GM12878 (cell line): ENCODE measurements at regions not wholly inside any gene's neighbourhood (a gene's known extent, or its start where the extent isn't known, plus 50 kb on each side); places are given as distances from the start of the nearest gene placed in this dataset.

Source experiments
- BRCA1 ChIP-seq: IDR thresholded peaks from 2 replicates; pipeline ENCODE4 v1.6.1; 2011; ENCODE audit warnings: low read depth, low read length, improper control_type of control experiment
- EGR1 ChIP-seq, 2 experiments: IDR thresholded peaks; 1 replicate in 1 of 2; 2 replicates in 1 of 2; pipeline ENCODE4 v1.6.1; 2011 to 2012; ENCODE audit warnings: low read depth in 2 of 2, low read length in 2 of 2, borderline replicate concordance in 1 of 2, mild to moderate bottlenecking in 1 of 2, moderate library complexity in 1 of 2
- EP300 ChIP-seq, 2 experiments: fragments of 150-350 bp in 1 of 2; IDR thresholded peaks; 2 replicates each; pipeline ENCODE4 v1.6.1; 2011 to 2012; ENCODE audit warnings: low read depth in 2 of 2, low read length in 2 of 2, borderline replicate concordance in 1 of 2, improper control_type of control experiment in 1 of 2, inconsistent platforms in 1 of 2; ENCODE audit not compliant: control insufficient read depth in 1 of 2
- ETV6 ChIP-seq, 2 experiments: fragments of 450-650 bp in 1 of 2; IDR thresholded peaks in 1 of 2; conservative IDR thresholded peaks in 1 of 2; 2 replicates each; pipeline ENCODE4 v1.6.1; 2014; ENCODE audit warnings: antibody characterized with exemption in 1 of 2, borderline replicate concordance in 1 of 2, low read depth in 1 of 2, mild to moderate bottlenecking in 1 of 2, moderate library complexity in 1 of 2
- EZH2 ChIP-seq: IDR thresholded peaks from 2 replicates; pipeline ENCODE4 v1.6.1; 2012; ENCODE audit warnings: low read depth, mild to moderate bottlenecking, control low read depth, inconsistent platforms, low read length, borderline replicate concordance; ENCODE audit not compliant: control insufficient read depth
- POLR2A ChIP-seq: IDR thresholded peaks from 2 replicates; pipeline ENCODE4 v1.6.1; 2011; ENCODE audit warnings: low read depth, mild to moderate bottlenecking, low read length
- RFX5 ChIP-seq: IDR thresholded peaks from 2 replicates; pipeline ENCODE4 v1.6.1; 2011; ENCODE audit warnings: low read depth, low read length, improper control_type of control experiment
- SRF ChIP-seq, 2 experiments: IDR thresholded peaks; 2 replicates each; pipeline ENCODE4 v1.6.1; 2011; ENCODE audit warnings: low read depth in 2 of 2, low read length in 2 of 2, mild to moderate bottlenecking in 1 of 2, moderate library complexity in 1 of 2
- ZNF384 ChIP-seq: IDR thresholded peaks from 2 replicates; pipeline ENCODE4 v1.6.1; 2012; ENCODE audit warnings: low read depth, mild to moderate bottlenecking, low read length, improper control_type of control experiment, borderline replicate concordance
- TF ChIP-seq, protein P1 (sequence below), 3 experiments: IDR thresholded peaks in 2 of 3; conservative IDR thresholded peaks in 1 of 3; 2 replicates each; pipeline ENCODE4 v1.5.1; 2011; ENCODE audit warnings: low read depth in 3 of 3, low read length in 3 of 3, mild to moderate bottlenecking in 3 of 3, control low read depth in 2 of 3, moderate library complexity in 2 of 3, inconsistent platforms in 1 of 3, mixed read lengths in 1 of 3; ENCODE audit not compliant: control insufficient read depth in 2 of 3, insufficient read depth in 1 of 3; ENCODE audit errors: extremely low read depth in 1 of 3
- TF ChIP-seq, protein P2 (sequence below): fragments of 450-650 bp; IDR thresholded peaks from 2 replicates; pipeline ENCODE4 v1.6.1; 2018; ENCODE audit warnings: mild to moderate bottlenecking, low read depth, moderate library complexity; ENCODE audit not compliant: partially characterized antibody

DNA sequence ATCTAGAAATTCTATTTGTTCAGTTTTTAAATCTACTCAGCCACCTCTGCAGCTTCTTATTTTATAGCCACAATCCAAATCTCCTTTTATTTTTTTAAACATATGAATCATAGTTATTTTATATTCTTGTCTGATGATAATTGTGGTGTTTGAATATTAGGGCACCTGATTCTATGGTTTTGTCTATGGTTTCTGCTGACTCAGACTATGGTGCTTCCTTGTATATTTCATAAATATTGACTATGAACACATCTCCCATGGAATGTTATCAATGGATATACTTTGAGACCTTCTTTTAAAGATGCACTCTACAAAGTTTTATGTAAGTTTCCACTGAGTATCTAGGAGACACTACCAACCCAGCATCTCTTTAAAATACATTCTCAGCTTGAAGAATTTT lies 1027.0 kb upstream of the AUTS2 start:
- TF ChIP-seq, protein P1, sequence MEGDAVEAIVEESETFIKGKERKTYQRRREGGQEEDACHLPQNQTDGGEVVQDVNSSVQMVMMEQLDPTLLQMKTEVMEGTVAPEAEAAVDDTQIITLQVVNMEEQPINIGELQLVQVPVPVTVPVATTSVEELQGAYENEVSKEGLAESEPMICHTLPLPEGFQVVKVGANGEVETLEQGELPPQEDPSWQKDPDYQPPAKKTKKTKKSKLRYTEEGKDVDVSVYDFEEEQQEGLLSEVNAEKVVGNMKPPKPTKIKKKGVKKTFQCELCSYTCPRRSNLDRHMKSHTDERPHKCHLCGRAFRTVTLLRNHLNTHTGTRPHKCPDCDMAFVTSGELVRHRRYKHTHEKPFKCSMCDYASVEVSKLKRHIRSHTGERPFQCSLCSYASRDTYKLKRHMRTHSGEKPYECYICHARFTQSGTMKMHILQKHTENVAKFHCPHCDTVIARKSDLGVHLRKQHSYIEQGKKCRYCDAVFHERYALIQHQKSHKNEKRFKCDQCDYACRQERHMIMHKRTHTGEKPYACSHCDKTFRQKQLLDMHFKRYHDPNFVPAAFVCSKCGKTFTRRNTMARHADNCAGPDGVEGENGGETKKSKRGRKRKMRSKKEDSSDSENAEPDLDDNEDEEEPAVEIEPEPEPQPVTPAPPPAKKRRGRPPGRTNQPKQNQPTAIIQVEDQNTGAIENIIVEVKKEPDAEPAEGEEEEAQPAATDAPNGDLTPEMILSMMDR (IDR thresholded peaks at IDR 0.05 in 2 of 3, conservative IDR thresholded peaks at IDR 0.05 in 1 of 3; ENCODE audit: control insufficient read depth in 2 of 3, extremely low read depth in 1 of 3, insufficient read depth in 1 of 3, low read depth in 3 of 3, low read length in 3 of 3) = no peak
- TF ChIP-seq ETV6 (conservative IDR thresholded peaks at IDR 0.05 in 1 of 2, IDR thresholded peaks at IDR 0.05 in 1 of 2; ENCODE audit: borderline replicate concordance in 1 of 2, low read depth in 1 of 2) (no peak), EP300 (IDR thresholded peaks at IDR 0.05; ENCODE audit: borderline replicate concordance in 1 of 2, control insufficient read depth in 1 of 2, low read depth in 2 of 2, low read length in 2 of 2) (no peak), EGR1 (IDR thresholded peaks at IDR 0.05; ENCODE audit: borderline replicate concordance in 1 of 2, low read depth in 2 of 2, low read length in 2 of 2) (no peak), POLR2A (no peak), RFX5 (no peak), BRCA1 (no peak), SRF (IDR thresholded peaks at IDR 0.05; ENCODE audit: low read depth in 2 of 2, low read length in 2 of 2) (no peak), EZH2 (no peak), ZNF384 (no peak)
- TF ChIP-seq, protein P2, sequence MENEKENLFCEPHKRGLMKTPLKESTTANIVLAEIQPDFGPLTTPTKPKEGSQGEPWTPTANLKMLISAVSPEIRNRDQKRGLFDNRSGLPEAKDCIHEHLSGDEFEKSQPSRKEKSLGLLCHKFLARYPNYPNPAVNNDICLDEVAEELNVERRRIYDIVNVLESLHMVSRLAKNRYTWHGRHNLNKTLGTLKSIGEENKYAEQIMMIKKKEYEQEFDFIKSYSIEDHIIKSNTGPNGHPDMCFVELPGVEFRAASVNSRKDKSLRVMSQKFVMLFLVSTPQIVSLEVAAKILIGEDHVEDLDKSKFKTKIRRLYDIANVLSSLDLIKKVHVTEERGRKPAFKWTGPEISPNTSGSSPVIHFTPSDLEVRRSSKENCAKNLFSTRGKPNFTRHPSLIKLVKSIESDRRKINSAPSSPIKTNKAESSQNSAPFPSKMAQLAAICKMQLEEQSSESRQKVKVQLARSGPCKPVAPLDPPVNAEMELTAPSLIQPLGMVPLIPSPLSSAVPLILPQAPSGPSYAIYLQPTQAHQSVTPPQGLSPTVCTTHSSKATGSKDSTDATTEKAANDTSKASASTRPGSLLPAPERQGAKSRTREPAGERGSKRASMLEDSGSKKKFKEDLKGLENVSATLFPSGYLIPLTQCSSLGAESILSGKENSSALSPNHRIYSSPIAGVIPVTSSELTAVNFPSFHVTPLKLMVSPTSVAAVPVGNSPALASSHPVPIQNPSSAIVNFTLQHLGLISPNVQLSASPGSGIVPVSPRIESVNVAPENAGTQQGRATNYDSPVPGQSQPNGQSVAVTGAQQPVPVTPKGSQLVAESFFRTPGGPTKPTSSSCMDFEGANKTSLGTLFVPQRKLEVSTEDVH = no peak
